C4-2B (cell line): ENCODE measurements at regions not wholly inside any gene's neighbourhood (a gene's known extent, or its start where the extent isn't known, plus 50 kb on each side); places are given as distances from the start of the nearest gene placed in this dataset.

ENCODE experiments used
- ZFX ChIP-seq: fragments of 450-650 bp; IDR thresholded peaks from 2 replicates; pipeline ENCODE4 v1.6.1; 2017
- TF ChIP-seq, protein P1 (sequence below): fragments of 450-650 bp; conservative IDR thresholded peaks from 2 replicates; pipeline ENCODE4 v1.5.1; 2017; ENCODE audit warnings: mild to moderate bottlenecking

DNA sequence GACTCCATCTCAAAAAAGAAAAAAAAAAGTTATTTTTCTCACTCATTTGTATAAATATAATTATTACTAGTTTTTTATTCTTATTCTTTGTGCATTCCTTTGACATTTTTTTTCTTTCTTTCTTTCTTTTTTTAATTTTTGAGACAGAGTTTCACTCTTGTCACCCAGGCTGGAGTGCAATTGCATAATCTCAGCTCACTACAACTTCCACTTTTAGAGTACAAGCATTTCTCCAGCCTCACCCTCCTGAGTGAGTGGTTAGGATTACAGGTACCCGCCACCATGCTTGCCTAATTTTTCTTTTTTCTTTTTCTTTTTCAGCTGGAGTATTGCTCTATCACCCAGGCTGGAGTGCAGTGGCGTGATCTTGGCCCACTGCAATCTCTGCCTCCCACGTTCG is 51.4 kb upstream of the JARID2 start:
- TF ChIP-seq, protein P1, sequence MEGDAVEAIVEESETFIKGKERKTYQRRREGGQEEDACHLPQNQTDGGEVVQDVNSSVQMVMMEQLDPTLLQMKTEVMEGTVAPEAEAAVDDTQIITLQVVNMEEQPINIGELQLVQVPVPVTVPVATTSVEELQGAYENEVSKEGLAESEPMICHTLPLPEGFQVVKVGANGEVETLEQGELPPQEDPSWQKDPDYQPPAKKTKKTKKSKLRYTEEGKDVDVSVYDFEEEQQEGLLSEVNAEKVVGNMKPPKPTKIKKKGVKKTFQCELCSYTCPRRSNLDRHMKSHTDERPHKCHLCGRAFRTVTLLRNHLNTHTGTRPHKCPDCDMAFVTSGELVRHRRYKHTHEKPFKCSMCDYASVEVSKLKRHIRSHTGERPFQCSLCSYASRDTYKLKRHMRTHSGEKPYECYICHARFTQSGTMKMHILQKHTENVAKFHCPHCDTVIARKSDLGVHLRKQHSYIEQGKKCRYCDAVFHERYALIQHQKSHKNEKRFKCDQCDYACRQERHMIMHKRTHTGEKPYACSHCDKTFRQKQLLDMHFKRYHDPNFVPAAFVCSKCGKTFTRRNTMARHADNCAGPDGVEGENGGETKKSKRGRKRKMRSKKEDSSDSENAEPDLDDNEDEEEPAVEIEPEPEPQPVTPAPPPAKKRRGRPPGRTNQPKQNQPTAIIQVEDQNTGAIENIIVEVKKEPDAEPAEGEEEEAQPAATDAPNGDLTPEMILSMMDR, result no peak
- no peak for TF ChIP-seq ZFX
